Fibroblast of villous mesenchyme (primary cell): ENCODE measurements at regions not wholly inside any gene's neighbourhood (a gene's known extent, or its start where the extent isn't known, plus 50 kb on each side); places are given as distances from the start of the nearest gene placed in this dataset.
"Not testable (repeated sequence)": the region's sequence is repeated elsewhere in the genome, so short reads cannot be mapped to it uniquely, and the experiment has no call there.

Source experiments
- DNase-seq: peaks from one replicate; pipeline ENCODE4 v3.0.0-alpha.2; 2010; ENCODE audit warnings: low read depth
- H3K4me3 ChIP-seq: 2 replicates; pipeline ENCODE4 v1.5.1; 2011; ENCODE audit warnings: low read depth, mild to moderate bottlenecking, low read length
- CTCF ChIP-seq: IDR thresholded peaks from 2 replicates; pipeline ENCODE4 v1.5.1; 2012; ENCODE audit warnings: low read depth, mild to moderate bottlenecking, low read length; ENCODE audit not compliant: insufficient read depth

- TF ChIP-seq CTCF, result no peak
- DNase-seq, result no peak
- H3K4me3 ChIP-seq, result no peak overlapping the region
Measured at GRCh38 chr21:20875742-20876141, 122.5 kb upstream of the NCAM2 start.

GRCh38 chr21:20877976-20878375, 120.2 kb upstream of the NCAM2 start:
- no peak for DNase-seq
- no peak overlapping the region for H3K4me3 ChIP-seq
- TF ChIP-seq CTCF, result no peak

GRCh38 chr21:20882462-20883407, 115.5 kb upstream of the NCAM2 start:
- H3K4me3 ChIP-seq, result no peak overlapping the region
- peak; percentile 33 for TF ChIP-seq CTCF
- peak; percentile 5 for DNase-seq

DNA sequence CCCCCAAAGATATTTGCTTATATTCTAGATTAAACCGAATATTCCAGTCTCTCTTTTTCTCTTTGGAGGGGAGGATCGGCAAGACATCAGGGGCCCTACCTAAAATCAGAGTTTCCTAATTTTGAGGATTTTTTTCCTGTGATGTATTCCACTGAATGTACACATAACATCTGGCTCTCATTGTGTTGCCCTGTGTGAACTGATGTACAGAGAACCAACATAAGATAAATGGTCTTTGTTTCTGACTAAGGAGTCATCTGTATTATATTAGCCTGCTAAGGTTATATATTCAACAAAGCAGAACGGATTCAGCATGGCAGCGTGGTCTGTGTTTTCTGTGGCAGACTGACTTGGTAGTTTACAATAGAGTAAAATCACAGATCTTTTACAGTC, 114.8 kb upstream of the NCAM2 start:
- TF ChIP-seq CTCF, result no peak
- no peak overlapping the region for H3K4me3 ChIP-seq
- no peak for DNase-seq

GRCh38 chr21:20902511-20902910, 95.7 kb upstream of the NCAM2 start:
- DNase-seq, result no peak
- H3K4me3 ChIP-seq, result no peak overlapping the region
- TF ChIP-seq CTCF, result no peak

DNA sequence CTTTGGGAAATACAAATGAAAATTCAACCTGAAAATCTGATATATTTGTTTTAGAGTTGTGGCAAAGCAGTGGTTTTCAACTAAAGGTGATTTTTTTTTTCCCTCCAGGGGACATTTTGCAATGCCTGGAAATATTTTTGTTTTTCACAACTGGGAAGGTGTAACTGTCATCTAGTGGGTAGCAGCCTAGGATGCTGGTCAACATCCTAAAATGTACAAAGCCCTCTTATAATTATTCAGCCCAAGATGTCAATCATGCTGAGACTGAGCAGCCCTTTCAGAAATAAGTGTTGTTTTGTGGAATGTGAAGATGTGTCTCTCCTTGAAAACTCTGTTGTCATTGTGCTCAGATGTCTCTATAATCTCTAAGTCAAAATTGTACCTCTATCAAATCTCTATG, 95.2 kb upstream of the NCAM2 start:
- no peak for DNase-seq
- no peak for TF ChIP-seq CTCF
- H3K4me3 ChIP-seq, result no peak overlapping the region

DNA sequence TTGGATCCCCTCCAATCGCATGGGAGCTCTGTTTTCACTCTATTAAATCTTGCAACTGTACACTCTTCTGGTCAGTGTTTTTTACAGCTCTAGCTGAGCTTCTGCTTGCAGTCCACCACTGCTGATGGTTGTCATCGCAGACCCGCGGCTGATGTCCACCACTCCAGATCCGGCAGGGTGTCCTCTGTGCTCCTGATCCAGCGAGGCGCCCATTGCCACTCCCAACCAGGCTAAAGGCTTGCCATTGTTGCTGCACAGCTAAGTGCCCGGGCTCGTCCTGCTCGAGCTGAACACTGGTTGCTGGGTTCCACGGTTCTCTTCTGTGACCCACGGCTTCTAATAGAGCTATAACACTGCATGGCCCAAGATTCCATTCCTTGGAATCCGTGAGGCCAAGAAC, 70.7 kb upstream of the NCAM2 start:
- DNase-seq, H3K4me3 ChIP-seq: not testable (repeated sequence)
